Medulla oblongata (tissue), 1 donor: ENCODE measurements at regions not wholly inside any gene's neighbourhood (a gene's known extent, or its start where the extent isn't known, plus 50 kb on each side); places are given as distances from the start of the nearest gene placed in this dataset.
A peak's percentile ranks its signal among the peaks of the same experiment; 100 is the strongest.

Source experiments
- DNase-seq: peaks from one replicate; pipeline ENCODE4 v3.0.0-alpha.2; 2015; ENCODE audit errors: extremely low spot score

DNA sequence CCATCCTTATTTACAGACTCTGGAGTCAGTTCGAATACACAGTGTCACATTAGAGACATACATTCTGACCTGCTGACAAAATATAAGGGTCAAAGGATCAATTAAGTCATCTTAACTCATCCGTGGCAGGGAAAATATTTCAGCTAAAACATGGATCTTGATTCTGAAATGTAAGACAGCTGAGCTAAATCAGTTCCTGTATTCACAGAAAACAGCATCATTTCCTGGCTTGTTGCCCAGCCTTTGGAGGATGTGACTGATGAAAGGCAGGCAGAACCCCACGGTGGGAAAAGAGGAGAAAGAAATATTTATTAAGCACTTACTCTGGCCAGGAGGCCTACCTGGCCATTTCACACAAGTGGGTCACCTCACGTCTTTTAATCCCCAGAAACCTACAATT, 101.9 kb downstream of the GAS2L3 start:
- DNase-seq = peak; percentile 66

DNA sequence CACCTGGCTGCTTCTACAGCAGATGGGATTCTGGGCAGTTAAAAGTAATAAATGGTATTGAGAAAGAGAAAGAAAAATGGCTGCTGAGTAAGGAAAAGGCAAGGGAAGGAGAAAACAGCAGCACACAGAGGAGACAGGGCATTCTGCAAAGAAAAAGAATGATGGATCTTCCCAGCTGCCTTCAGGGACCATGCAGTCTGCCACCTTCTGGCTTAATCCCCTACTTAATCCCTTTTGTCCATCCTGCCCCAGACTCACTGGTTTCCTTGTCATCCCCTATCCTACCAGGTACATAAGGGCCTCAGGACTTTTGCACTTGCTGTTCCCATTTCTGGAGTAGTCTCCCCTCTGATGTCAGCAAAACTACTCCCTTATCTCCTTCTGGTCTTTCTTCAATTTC, 107.6 kb downstream of the GAS2L3 start:
- DNase-seq = no peak

DNA sequence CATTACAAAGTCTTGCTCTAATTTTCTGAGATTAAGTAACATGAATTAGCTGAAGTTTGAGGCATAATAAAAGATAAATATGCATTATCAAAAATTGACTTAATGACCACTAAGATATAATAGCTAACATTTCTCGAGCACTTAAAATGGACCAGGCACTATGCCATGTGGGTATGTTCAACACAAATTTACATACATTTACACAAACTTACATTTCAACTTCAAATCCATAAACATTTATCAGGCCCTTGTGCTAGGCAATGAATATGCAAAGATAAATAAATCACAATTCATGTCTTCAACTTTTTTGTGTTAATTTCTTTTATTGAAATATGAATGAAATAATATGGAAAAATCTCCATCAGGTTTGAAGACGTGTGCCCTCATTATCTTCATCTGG, 108.7 kb downstream of the GAS2L3 start:
- DNase-seq = no peak

DNA sequence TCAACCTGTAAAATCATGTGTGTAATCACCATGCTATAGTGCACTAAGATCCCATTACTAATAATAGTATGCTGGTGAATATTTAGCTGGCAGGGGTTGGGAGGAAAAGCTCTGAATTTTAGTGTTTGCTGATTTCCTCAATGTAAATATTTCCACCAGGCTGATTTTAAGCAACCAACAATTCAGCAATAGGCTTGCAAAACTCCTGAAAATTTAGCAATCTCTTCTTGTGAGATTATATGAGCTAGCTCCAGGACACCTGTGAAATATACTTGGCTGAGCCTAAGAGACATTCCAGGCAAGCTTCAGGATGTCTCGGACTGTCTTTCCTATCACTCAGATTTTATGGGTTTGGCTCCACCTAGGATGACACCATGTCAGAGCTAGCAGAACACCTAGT, 106.9 kb upstream of the ANO4 start:
- no peak for DNase-seq

DNA sequence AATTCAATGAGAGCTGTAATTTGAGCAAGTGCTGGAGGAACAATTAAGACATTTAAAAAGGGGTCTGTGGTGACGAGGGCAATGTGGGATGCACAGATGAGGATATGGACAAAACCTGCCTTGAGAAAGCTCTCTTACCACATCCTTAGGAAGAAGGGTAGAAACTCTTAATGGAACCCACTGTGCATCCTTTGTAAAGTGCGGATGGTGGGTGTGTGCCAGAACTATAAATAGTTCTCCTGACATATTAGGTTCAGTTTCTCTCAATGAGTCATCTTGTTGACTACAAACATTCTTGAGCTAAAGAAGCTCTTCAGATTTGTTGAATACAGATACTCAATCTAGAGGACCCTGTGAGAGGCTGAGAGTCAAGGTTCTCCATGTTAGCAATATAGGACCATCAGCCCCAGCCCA, 106.1 kb upstream of the ANO4 start:
- DNase-seq = no peak

DNA sequence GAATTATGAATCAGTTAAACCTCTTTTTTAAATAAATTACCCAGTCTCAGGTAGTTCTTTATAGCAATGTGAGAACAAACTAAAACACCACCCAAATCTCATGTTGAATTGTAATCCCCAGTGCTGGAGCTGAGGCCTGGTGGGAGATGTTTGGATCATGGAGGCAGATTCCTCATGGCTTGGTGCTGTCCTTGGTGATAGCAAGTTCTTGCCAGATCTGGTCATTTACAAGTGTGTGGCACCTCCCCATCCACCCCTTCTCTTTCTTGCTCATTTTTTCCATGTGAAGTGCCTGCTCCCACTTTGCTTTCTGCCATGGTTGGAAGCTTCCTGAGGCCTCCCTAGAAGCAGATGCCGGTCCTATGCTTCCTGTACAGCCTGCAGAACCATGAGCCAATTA, 102.1 kb upstream of the ANO4 start:
- DNase-seq = no peak

DNA sequence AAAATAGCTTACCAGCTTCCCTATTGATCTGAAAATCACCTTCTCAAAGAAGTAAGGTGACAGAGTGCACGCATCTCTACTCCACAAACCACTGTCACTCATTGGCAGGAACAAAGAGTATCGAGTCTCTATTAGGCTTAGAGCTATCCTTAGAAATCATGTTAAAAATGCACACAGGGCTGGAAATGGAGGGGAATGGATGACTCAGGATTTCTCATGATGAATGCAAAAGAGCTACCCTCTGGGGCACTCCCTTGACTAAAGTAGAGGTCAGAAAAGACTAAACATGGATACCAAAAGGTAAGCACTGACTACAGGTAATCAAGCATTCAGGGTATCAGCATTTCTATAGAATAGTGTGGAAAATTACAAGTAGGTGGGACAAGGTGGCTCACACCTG, 96.1 kb upstream of the ANO4 start:
- DNase-seq = no peak

DNA sequence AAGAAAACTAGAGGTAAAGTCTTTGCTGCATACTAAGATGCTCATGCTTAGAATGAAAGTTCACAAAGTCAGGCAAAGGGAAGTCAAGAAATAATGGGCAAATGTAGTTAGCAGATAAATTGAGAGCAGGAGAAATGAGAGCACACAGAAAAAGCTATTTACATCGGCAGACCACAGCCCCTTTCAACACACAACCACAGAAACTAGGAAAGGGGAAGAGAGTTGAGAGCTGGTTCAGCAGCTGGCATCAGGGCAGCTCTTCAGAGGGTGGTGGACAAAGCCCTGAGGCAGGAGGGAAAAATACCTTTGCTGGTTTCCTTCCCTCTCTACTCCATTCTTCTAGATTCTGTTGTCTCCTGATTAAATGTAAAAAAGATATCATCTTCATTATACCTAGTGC, 95.4 kb upstream of the ANO4 start:
- peak; percentile 74 for DNase-seq

DNA sequence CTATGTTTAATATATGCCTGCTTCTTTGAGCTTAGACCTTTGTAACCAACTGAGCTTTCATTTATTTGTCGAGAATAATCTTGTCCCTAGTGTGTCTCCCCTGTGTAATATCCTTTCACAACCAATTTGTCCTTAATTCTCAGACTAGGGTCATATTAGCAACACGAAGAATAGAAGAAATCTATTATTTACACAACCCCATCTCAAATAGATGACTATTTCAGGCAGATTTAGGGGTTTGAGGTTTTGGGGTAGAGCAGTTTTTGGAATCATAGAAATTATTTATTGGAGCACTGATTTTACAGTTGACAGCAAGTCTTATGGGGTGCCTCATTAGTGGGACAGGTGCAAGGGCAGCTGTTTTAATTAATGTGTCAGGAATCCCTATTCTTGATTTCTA, 91.2 kb upstream of the ANO4 start:
- DNase-seq = no peak

DNA sequence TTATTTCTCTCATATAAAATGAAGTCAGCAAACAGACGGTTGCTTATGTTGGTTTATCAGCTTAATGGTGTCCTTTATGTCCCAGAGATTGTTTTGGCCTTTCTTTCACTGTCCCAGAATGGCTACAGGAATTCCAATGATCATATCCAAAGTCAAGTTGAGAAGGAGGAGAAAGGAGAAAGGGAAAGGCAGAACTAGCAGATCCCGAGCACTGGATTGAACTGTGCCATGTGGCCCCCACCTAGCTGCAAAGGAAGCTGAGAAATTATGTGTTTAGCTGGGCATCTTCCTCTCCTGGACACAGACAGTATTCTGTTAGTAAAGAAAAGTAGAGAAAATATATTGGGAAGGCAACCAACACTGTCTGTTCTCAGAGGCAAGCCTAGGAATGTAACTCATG, 90.7 kb upstream of the ANO4 start:
- no peak for DNase-seq

DNA sequence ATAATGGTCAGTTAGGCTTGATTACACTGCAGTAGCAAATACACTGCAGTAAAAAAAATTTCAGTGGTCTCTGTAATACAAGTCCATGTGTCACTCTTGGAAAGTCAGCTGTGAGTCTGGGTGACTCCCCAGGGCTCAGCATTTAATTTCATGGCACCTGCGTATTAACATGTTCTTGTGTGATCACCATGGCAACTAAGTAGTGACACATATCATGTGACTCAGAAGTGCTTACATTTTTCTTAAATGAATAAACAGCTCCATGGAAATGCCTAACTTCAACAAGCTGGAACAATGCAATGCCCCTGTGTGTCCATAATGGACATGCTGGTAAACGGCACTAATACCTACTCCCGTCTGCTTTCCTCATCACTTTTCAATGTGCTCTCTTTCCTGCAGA, 88.5 kb upstream of the ANO4 start:
- no peak for DNase-seq

DNA sequence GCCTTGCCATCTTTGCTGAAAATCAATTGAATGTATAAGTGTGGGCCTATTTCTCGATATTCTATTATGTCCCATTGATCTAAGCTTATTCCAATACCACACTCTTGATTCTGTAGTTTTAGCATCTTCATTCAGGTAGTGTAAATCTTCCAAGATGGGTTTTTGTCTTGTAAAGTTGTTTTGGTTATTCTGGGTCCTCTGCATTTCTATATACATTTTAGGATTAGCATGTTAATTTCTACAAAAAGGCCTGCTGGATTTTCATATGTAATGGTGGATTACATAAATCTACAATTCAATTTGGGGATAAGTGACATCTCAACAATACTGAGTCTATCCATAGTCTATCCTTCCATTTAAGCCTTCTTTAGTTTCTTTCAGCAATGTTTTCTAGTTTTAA, 86.0 kb upstream of the ANO4 start:
- no peak for DNase-seq

DNA sequence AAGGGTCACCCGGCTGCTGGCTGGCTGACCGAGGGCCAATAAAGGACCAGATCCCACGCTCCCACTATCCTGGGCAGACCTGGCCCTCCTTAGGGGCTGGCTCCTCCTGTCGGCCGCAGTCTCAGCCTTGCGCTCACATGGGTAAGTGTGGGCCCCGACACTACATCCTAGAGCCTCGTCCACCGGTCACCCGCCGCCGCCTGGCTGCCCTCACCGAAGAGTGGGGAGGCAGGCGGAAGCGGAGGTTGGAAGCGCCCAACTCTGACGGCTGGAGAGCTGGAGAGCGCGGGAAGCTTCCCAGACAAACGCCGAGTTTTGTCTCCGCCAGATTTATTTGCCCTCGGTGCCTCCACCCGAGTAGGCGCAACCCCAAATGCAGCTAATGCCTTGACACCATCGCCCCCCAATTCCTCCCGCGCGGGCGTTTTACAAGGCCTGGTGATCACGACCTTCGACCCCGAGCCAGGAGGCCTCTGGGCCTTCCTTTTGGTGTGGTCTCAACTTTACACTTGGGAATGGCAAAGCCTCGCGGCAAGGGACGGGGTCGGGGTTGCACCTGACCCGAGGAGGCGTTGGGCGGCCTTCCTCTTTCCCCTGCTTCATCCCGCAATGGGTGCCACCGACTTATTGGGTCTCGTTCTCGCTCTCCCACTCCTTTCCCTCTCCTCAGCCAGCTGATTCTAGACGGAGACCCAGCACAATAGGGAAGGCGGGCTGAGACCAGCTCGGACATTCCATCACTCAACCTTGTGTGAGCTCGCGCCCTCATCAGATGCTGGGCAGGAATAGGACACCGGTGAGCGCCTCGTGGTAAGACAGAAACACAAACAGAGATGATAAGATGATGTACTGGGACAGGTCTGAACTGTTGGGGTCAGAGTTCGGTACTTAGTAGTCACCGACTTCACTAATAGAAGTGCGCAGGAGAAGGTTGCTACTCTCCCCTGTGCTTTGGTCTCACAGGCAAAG, 78.3 kb upstream of the ANO4 start:
- no peak for DNase-seq

DNA sequence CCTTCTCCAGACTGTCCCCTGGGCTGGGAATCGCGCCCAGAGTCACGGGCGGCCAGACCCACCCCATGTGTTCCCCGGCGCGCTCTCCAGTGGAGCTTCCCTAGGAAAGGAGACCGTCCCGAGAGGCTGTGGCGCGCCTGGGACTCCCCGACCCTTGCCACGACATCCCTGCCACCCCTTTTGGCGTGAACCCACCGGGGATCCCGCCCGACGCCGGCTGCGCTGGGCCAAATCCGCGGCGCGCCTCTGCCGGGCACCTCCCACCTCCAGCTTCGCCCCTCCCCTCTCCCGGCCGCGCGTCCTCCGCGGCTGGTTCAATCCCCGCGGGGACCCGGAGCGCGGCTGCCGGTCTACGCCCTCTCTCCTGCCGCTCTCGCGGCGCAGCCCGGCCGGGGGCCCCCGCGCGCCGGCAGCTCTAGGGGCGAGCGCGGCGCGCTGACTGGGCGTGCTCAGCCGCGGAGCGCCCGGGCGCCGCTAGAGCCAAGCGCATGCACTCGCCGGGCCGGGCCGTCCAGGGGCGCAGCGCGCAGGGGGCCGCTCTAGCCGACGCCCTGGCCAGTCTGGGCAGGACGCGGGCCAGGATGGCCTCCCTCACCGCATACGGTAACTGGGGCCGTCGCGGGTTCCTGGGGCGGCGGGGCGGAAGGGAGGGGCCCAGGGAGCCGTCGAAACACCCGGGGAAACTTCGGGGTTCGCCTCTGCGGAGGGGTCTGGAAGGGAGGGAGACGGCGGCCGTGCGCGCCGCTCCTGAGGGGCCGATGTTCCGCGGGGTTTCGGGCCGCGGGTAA, 77.4 kb upstream of the ANO4 start:
- DNase-seq = no peak

DNA sequence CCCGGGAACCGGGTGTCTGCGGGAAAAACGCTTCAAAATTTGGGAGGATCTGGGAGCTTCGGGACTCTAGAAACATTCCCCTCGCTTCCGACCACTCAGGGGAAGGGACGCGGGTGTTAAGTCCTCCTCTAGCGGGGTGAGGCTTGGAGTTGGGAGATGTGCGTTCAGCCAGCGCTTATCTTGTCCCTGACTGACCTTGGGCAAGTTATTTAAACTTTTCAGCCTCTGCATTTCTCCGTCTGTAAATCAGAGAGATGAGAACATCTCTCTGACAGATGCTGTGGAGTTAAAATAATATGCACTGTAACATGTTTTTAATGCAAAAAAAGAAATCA, 76.9 kb upstream of the ANO4 start:
- DNase-seq = no peak

DNA sequence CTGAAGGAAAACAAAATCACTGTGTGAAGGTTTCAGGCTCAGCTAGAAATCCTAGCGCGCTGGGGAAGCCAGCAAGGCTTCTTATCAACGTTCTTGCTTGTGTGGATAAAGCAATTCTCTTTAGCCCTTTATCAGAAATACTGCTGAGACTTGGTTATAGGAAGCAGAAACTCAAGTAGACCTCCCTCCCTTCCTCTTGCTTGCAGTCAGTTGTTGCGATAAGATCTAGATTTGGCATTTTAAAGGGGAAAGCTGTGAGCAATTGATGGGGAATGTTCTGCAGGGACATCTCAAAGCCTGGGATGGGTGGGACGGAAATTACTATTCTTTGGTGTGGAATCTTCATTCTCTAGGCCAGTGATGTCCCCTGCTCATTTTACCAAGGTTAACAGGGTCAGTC, 76.4 kb upstream of the ANO4 start:
- no peak for DNase-seq

DNA sequence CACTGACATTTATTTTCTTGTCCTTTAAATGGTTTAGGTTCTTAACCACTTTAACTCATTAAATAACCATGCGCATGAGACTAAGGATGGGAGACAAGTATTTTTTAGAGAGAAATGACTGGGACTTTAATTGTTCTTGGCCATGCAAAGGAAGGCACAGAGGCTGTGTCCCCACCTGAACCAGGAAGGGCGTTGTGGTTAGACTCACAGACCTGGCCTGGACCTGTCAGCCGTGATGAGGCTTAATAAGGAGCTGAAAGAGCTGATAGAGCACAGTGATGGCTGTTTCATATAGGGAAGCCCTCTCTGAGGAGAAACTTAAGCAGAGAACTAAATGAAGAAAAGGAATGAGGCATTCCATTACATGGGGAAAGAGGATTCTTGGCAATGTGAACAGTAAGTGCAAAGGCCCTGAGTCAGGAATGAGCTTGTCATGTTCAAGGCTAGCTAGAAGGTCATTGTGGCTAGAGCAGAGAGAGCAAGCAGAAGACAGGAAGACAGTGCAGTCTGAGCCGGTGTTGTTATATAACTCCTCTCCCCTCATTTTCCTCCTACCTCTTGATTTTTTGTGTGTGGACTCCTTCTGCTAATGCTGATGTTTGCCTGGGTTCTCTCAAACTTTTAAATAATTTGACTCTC, 74.4 kb upstream of the ANO4 start:
- no peak for DNase-seq

DNA sequence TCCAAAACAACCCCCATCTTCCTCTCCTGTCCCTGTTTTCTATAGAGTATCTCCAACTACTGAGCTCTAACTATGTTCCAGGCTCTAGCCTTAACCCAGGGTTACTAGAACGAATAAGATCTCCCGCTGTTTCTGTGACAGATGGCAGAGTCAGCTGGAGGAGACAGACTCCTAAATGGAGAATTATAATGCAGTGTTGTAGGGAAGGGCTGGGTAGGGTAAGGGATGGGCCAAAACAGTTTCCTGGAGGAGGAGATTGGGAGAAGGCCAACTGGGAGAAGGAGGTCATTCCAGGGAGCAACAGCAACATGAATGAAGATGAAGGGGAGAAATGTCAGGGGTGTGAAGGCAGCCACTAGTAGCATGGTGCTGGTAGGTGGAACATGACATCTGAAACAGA, 73.4 kb upstream of the ANO4 start:
- no peak for DNase-seq

DNA sequence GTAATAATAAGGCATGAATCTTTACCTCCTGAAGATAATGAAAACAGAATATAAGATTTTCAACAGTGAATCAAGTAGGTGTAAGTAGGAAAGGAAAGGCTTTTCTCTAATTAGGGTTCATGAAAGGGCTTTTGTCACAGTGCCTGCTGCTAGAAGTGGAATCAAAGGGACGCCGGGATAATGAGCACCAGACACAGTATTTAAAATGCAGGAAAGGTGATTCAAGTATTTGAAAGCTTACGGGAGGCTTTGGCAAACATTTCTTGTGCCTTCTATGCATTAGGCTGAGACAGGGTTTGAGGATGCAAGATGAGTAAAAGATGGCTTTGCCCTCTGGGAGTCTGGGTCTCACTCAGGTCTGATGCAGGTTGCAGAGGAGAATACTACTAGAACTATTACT, 70.5 kb upstream of the ANO4 start:
- no peak for DNase-seq

DNA sequence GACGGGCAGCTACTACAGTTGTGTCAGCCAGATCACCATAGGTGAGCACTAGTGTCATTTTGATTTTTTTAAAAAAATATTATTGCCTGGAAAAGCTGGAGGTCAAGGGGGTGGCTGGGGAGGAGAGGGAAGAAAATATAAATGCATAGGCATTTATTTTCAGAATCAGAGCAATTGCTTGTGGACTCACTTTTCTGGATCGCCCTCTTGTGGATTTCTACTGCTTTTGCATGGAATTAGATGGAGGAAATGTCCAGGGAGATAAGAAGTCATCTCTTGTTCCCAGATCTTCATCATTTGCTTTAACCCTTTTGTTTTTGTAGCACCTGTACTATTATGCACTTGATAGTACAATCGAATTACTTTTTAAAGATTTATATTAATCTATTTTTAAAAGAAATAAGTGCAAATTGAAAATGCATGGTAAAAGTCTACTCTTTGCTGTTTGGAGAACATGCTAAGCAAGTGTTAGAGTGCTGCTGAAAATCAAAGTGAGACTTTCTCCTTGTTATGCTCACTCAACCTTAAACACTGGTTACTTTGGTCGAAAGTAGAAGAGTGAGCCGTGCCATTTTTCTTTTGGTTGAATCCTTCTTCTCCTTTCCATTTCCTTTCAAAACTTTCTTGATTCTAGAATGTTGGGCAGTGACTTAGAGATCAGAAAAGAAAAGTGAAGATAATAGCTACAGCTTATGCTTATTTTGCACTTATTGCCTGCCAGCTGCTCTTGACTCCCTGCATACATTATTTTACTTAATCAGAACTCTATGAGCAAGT, 60.6 kb upstream of the ANO4 start:
- DNase-seq = peak; percentile 62

DNA sequence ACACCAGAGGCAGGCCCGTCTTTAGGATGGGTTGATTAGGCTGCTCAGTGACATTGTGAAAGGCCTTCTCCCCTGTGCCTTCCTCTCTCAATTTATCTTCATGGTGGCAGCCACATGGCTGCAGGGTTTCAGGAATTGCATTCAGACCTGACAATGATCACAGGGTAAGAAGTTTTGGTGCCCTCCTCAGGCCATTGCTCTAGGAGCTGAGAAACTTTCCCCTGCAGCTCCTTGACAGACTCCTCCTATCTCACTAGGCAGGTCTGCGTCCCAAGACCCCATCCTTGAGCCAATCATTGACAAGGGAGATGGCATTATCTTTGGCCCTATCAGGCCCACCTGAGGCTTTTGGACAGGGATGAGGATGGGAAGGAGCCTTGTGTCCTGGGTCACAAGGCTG, 57.4 kb upstream of the ANO4 start:
- no peak for DNase-seq

DNA sequence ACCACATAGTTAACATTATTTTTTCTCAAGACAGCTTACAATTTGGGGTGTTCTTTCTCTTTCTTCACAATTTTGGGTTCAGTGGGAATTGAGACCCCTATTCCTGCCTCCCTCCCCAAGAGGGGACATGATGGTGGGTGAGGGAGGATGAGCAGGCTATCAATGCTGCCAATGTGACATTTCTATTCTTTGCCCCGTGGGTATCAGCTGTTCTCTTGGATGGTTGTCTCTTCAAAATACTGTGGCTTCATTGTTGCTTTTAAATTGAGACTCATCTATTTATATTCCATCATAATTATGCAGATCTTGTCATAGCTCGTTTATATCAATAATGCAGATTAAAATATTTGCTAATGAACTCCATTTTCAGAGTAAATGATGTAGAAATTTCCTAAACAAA, 56.5 kb upstream of the ANO4 start:
- no peak for DNase-seq
